ENCODE measurements at regions not wholly inside any gene's neighbourhood (a gene's known extent, or its start where the extent isn't known, plus 50 kb on each side); places are given as distances from the start of the nearest gene placed in this dataset.

DNA sequence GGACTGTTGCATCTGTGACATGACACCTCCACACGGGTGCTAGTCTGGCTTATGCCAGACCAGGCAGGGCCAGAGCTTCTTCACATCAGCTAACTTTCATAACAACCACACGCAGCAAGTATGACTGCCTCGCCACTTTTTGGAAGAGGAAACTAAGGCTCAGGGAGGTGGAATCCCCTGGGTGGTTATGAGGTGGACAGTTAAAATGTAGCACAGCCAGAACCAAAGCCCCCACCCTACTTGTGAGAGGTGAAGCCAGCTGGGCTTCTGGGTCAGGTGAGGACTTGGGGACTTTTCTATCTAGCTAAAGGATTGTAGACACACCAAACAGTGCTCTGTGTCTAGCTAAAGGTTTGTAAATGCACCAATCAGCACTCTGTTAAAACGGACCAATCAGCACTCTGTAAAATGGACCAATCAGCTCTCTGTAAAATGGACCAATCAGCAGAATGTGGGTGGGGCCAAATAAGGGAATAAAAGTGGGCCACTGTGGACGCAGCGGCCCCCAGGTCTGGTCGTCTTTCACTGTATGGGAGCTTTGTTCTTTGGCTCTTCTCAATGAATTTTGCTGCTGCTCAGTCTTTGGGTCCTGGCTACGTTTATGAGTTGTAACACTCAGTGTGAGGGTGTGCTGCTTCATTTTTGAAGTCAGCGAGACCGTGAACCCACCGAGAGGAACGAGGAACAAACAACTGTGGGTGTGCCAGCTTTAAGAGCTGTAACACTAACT lies 171.0 kb downstream of the PTPN20 start:
- ATAC-seq (ENCODE audit: low read depth) (no peak), DNase-seq (ENCODE audit: low spot score) (no peak)
- Histone ChIP-seq H3K27me3 (ENCODE audit: insufficient read depth, poor library complexity, severe bottlenecking) (no peaks in the 10 kb centered on the region), H3K4me1 (ENCODE audit: insufficient read depth, poor library complexity, severe bottlenecking) (no peaks in the 10 kb centered on the region), H3K36me3 (ENCODE audit: low read depth) (no peaks in the 10 kb centered on the region), H3K27ac (ENCODE audit: poor library complexity, severe bottlenecking) (no peak overlapping the region), H3K4me3 (ENCODE audit: severe bottlenecking) (no peak overlapping the region), H3K9me3 (ENCODE audit: severe bottlenecking) (no peaks in the 10 kb centered on the region)
- TF ChIP-seq, protein P1, sequence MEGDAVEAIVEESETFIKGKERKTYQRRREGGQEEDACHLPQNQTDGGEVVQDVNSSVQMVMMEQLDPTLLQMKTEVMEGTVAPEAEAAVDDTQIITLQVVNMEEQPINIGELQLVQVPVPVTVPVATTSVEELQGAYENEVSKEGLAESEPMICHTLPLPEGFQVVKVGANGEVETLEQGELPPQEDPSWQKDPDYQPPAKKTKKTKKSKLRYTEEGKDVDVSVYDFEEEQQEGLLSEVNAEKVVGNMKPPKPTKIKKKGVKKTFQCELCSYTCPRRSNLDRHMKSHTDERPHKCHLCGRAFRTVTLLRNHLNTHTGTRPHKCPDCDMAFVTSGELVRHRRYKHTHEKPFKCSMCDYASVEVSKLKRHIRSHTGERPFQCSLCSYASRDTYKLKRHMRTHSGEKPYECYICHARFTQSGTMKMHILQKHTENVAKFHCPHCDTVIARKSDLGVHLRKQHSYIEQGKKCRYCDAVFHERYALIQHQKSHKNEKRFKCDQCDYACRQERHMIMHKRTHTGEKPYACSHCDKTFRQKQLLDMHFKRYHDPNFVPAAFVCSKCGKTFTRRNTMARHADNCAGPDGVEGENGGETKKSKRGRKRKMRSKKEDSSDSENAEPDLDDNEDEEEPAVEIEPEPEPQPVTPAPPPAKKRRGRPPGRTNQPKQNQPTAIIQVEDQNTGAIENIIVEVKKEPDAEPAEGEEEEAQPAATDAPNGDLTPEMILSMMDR (IDR thresholded peaks at IDR 0.05; ENCODE audit: poor library complexity, severe bottlenecking): no peak

DNA sequence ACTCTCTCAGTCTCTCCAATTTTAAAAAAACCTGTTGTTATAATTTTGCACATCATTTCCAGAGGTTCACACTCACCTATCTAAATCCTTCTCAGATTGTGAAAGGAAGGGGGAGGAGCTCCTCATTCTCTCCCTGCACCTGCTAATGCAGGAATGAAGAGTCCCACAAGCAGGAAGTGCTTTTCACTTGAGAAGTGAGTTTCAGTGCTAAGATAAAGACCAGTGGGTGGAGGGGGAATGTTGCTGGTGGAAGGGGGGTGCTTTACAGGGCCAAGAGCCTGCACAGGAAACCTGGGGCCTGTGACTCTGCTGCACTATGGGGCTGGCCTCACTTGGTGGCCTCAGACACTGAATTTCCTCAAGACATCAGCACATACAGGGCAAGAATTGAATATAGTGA lies 176.4 kb downstream of the PTPN20 start:
- Histone ChIP-seq H3K9me3 (ENCODE audit: severe bottlenecking) (no peaks in the 10 kb centered on the region), H3K27me3 (ENCODE audit: insufficient read depth, poor library complexity, severe bottlenecking) (no peaks in the 10 kb centered on the region), H3K36me3 (ENCODE audit: low read depth) (no peaks in the 10 kb centered on the region), H3K4me3 (ENCODE audit: severe bottlenecking) (no peak overlapping the region), H3K27ac (ENCODE audit: poor library complexity, severe bottlenecking) (no peak overlapping the region), H3K4me1 (ENCODE audit: insufficient read depth, poor library complexity, severe bottlenecking) (no peaks in the 10 kb centered on the region)
- TF ChIP-seq, protein P1 (IDR thresholded peaks at IDR 0.05; ENCODE audit: poor library complexity, severe bottlenecking): no peak
- DNase-seq (ENCODE audit: low spot score): no peak
- ATAC-seq (ENCODE audit: low read depth): no peak

DNA sequence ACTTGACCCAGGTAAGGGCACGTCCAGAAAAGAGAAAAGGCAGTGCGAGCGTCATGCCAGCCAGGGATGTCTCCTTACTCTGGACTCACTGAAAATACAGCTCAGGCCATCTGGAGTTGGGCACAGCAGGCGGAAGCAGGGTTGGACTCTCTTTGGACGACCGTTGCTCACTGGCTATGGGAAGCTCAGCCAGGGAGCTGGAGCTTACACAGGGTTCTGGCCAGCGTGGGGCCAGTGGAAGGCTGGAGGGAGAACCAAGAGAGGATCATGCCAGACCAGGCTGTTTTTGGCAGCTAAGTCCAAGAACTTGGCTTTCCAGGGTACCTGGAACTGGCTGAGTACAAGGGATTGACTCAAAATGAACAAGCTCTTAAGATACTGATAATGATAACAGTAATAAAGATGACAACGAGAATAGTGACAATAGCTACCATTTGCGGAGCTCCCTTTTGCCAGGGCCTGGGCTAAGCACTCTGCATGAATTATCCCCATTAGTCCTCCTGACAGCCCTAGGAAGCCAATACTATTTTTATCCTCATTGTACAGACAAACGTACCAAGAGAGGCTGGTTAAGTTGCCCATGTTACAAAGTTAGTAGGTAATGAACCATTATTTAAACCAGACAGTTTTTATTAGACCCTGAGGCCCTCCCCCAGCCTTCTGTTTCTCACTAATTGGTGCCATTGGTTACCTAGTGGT lies 177.6 kb downstream of the PTPN20 start:
- no peak for ATAC-seq (ENCODE audit: low read depth)
- Histone ChIP-seq H3K36me3 (ENCODE audit: low read depth) (no peaks in the 10 kb centered on the region), H3K27ac (ENCODE audit: poor library complexity, severe bottlenecking) (no peak overlapping the region), H3K9me3 (ENCODE audit: severe bottlenecking) (no peaks in the 10 kb centered on the region), H3K27me3 (ENCODE audit: insufficient read depth, poor library complexity, severe bottlenecking) (no peaks in the 10 kb centered on the region), H3K4me3 (ENCODE audit: severe bottlenecking) (no peak overlapping the region), H3K4me1 (ENCODE audit: insufficient read depth, poor library complexity, severe bottlenecking) (no peaks in the 10 kb centered on the region)
- DNase-seq (ENCODE audit: low spot score): no peak
- TF ChIP-seq, protein P1 (IDR thresholded peaks at IDR 0.05; ENCODE audit: poor library complexity, severe bottlenecking): no peak

DNA sequence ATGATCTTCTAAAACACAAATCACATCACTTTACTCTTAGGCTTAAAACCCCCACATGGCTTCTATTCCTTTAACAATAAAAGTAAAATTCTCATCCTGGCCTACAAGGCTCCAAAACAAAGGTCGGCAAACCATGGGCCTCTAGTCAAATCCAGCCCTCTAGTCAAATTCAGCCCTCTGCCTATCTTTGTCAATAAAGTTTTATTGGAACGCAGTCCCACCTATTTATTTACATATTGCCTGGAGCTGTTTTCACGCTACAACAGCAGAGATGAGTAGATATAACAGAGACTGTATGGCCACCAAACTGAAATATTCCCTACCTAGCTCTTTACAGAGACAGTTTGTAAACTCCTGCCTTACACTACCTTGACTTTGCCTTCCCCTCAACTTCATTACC lies 178.8 kb downstream of the PTPN20 start:
- DNase-seq (ENCODE audit: low spot score) (no peak), ATAC-seq (ENCODE audit: low read depth) (no peak)
- H3K36me3 ChIP-seq (ENCODE audit: low read depth): no peaks in the 10 kb centered on the region
- H3K4me3 ChIP-seq (ENCODE audit: severe bottlenecking): no peak overlapping the region
- H3K27me3 ChIP-seq (ENCODE audit: insufficient read depth, poor library complexity, severe bottlenecking): no peaks in the 10 kb centered on the region
- H3K4me1 ChIP-seq (ENCODE audit: insufficient read depth, poor library complexity, severe bottlenecking): no peaks in the 10 kb centered on the region
- no peak overlapping the region for H3K27ac ChIP-seq (ENCODE audit: poor library complexity, severe bottlenecking)
- TF ChIP-seq, protein P1 (IDR thresholded peaks at IDR 0.05; ENCODE audit: poor library complexity, severe bottlenecking): no peak
- H3K9me3 ChIP-seq (ENCODE audit: severe bottlenecking): no peaks in the 10 kb centered on the region

DNA sequence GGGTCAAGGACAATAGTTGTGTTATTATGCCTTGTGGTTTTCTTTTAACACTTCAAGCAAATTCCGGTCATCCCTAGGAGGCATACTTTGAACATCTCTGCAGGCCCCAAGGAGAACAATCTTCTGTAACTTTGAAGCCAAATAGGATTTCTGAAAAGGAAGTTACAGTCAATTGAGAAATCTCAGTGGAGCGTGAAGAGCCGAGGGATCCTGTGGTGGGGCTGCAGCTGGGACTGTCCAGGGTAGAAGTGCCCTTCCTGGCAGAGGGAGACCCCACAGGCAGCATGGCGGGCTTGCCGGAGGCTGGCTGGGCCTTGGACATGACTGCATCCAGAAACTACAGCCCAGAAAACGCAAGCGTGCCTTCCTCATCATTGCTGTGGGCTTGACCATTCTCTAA lies 179.7 kb downstream of the PTPN20 start:
- Histone ChIP-seq H3K4me3 (ENCODE audit: severe bottlenecking) (no peak overlapping the region), H3K27me3 (ENCODE audit: insufficient read depth, poor library complexity, severe bottlenecking) (no peaks in the 10 kb centered on the region), H3K27ac (ENCODE audit: poor library complexity, severe bottlenecking) (no peak overlapping the region), H3K9me3 (ENCODE audit: severe bottlenecking) (no peaks in the 10 kb centered on the region), H3K4me1 (ENCODE audit: insufficient read depth, poor library complexity, severe bottlenecking) (no peaks in the 10 kb centered on the region), H3K36me3 (ENCODE audit: low read depth) (no peaks in the 10 kb centered on the region)
- DNase-seq (ENCODE audit: low spot score) (no peak), ATAC-seq (ENCODE audit: low read depth) (no peak)
- TF ChIP-seq, protein P1 (IDR thresholded peaks at IDR 0.05; ENCODE audit: poor library complexity, severe bottlenecking): no peak

Measured in RWPE2 (cell line).